ENCODE measurements at regions not wholly inside any gene's neighbourhood (a gene's known extent, or its start where the extent isn't known, plus 50 kb on each side); places are given as distances from the start of the nearest gene placed in this dataset.
"Not testable (repeated sequence)": the region's sequence is repeated elsewhere in the genome, so short reads cannot be mapped to it uniquely, and the experiment has no call there.

DNA sequence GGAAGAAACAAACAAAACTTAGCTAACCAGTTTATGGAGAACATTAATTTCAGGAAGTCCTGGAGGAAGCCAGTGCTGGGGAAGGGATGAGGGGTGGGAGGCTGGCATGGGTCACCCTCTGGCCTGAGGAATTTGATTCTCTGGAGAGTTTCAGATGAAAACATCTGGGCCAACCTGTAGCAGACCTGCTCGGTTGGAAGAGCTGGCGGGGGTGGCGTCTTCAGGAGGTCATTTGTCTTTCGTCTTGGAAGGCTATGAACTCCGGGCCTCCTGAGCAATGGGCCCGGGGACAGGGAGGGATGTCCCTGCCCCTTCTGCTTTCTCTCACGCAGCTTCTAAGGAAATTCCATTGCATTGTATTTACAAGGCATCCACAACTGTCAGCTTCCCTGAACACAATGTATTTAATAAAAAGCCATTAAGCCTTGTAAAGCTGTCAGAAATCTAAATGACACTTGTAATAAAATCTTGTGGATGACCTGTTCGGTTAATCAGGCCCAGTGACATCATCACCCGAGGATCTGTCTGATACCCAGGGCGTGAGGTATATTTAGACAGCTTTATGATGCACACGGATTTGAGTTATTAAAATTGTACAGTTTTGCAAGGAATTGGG, 250.5 kb downstream of the RAB11FIP2 start:
- DNase-seq, result no peak
- Mint-ChIP-seq H3K36me3 (ENCODE audit: low read depth) (no peaks in the 10 kb centered on the region), H3K4me3 (no peak overlapping the region), H3K4me1 (no peaks in the 10 kb centered on the region), H3K9me3 (no peaks in the 10 kb centered on the region), H3K27ac (no peak overlapping the region), H3K27me3 (peaks cover 4% of the 10 kb centered on the region)
- intact Hi-C loops (cut with micrococcal nuclease), result no loop called here

- H3K4me1 Mint-ChIP-seq, result no peaks in the 10 kb centered on the region
- no peak overlapping the region for H3K4me3 Mint-ChIP-seq
- H3K27me3 Mint-ChIP-seq, result peaks cover 2% of the 10 kb centered on the region
- H3K27ac Mint-ChIP-seq, result no peak overlapping the region
- H3K9me3 Mint-ChIP-seq, result no peaks in the 10 kb centered on the region
- DNase-seq, result no peak
- no peaks in the 10 kb centered on the region for H3K36me3 Mint-ChIP-seq (ENCODE audit: low read depth)
- intact Hi-C loops (cut with micrococcal nuclease), result no loop called here
Measured at GRCh38 chr10:117797296-117797695, 249.4 kb downstream of the RAB11FIP2 start.

- Mint-ChIP-seq H3K4me3 (no peak overlapping the region), H3K36me3 (ENCODE audit: low read depth) (no peaks in the 10 kb centered on the region), H3K4me1 (no peaks in the 10 kb centered on the region), H3K27ac (no peak overlapping the region), H3K9me3 (no peaks in the 10 kb centered on the region), H3K27me3 (no peaks in the 10 kb centered on the region)
- intact Hi-C loops (cut with micrococcal nuclease), result no loop called here
- DNase-seq, result no peak
Measured at GRCh38 chr10:117801691-117802090, 245.1 kb downstream of the RAB11FIP2 start.

- intact Hi-C loops (cut with micrococcal nuclease), result no loop called here
- DNase-seq, result no peak
- H3K9me3 Mint-ChIP-seq, result no peaks in the 10 kb centered on the region
- H3K4me1 Mint-ChIP-seq, result no peaks in the 10 kb centered on the region
- H3K27ac Mint-ChIP-seq, result no peak overlapping the region
- no peak overlapping the region for H3K4me3 Mint-ChIP-seq
- H3K36me3 Mint-ChIP-seq (ENCODE audit: low read depth), result no peaks in the 10 kb centered on the region
- H3K27me3 Mint-ChIP-seq, result no peaks in the 10 kb centered on the region
Measured at GRCh38 chr10:117804470-117805011, 242.2 kb downstream of the RAB11FIP2 start.

- Mint-ChIP-seq H3K4me3 (no peak overlapping the region), H3K9me3 (no peaks in the 10 kb centered on the region), H3K4me1 (no peaks in the 10 kb centered on the region), H3K27me3 (no peaks in the 10 kb centered on the region), H3K36me3 (ENCODE audit: low read depth) (no peaks in the 10 kb centered on the region), H3K27ac (no peak overlapping the region)
- DNase-seq, result no peak
- intact Hi-C loops (cut with micrococcal nuclease), result no loop called here
Measured at GRCh38 chr10:117805139-117805538, 241.6 kb downstream of the RAB11FIP2 start.

DNA sequence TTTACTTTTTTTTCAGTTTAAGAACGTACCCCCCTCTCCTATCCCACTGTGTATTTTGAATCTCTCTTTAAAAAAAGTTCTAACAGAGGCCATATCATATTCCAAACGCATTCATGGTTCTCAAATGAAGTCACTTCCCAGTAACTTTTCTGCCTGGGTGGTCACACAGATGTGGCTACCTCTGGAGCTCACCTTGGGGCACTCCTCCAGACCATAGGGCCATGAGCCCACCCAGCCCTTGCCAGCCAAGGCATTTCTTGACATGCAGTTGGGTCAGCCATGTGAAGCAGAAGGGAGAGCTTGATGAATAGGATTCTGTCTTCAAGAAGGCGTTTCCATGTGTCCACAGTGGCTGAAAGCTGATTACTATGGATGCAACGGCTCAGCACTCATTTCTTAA, 239.3 kb downstream of the RAB11FIP2 start:
- no peak overlapping the region for H3K27ac Mint-ChIP-seq
- H3K27me3 Mint-ChIP-seq, result no peaks in the 10 kb centered on the region
- H3K4me1 Mint-ChIP-seq, result no peaks in the 10 kb centered on the region
- no peak overlapping the region for H3K4me3 Mint-ChIP-seq
- H3K36me3 Mint-ChIP-seq (ENCODE audit: low read depth), result no peaks in the 10 kb centered on the region
- no peak for DNase-seq
- no peaks in the 10 kb centered on the region for H3K9me3 Mint-ChIP-seq
- intact Hi-C loops (cut with micrococcal nuclease), result no loop called here

GRCh38 chr10:117815816-117816215, 230.9 kb downstream of the RAB11FIP2 start:
- H3K4me1 Mint-ChIP-seq; intact Hi-C loops (cut with micrococcal nuclease); H3K36me3 Mint-ChIP-seq (ENCODE audit: low read depth); H3K4me3 Mint-ChIP-seq; H3K27me3 Mint-ChIP-seq; H3K27ac Mint-ChIP-seq; H3K9me3 Mint-ChIP-seq; DNase-seq: not testable (repeated sequence)

DNA sequence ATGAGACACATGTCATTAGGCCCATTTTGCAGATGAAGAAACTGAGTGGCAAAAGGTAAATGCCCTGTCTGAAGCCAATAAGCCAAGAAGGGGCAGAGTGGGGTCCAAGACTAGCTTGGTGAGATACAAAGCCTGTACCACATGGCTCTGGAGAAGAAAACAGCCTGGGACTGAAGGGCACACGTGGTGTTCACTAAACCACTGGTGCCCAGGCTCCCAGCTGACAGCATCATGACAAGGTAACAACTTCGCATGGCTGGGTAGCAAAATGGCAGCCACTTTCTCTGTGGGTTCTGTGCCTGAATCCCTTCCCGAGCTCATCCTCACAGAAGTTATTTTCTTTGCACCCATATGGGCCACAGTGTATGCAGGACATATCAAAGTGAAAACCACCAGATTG, 229.6 kb downstream of the RAB11FIP2 start:
- intact Hi-C loops (cut with micrococcal nuclease), result no loop called here
- H3K36me3 Mint-ChIP-seq (ENCODE audit: low read depth), result no peaks in the 10 kb centered on the region
- H3K4me1 Mint-ChIP-seq, result no peaks in the 10 kb centered on the region
- H3K9me3 Mint-ChIP-seq, result no peaks in the 10 kb centered on the region
- no peak overlapping the region for H3K27ac Mint-ChIP-seq
- H3K4me3 Mint-ChIP-seq, result no peak overlapping the region
- DNase-seq, result no peak
- peaks cover 1% of the 10 kb centered on the region for H3K27me3 Mint-ChIP-seq

DNA sequence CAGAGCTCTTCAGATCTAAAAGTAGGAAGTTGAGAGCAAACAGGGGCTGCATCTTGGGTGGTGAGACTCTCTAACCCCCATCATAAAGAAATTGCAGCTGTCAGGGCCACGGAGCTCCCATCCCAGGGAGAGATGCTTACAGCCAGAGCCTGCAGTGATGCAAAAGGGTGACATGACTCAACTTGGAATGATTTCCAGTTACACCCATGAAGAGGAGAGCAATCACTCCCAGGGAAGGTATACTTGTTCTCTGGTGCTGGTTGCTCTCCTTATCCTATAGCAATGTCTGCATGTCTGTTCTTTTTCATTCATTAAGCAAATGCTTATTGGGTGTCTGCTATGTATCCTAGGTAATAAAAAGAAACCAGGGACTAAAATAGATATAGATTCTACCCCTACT, 228.0 kb downstream of the RAB11FIP2 start:
- H3K9me3 Mint-ChIP-seq, result no peaks in the 10 kb centered on the region
- intact Hi-C loops (cut with micrococcal nuclease), result no loop called here
- H3K4me1 Mint-ChIP-seq, result no peaks in the 10 kb centered on the region

GRCh38 chr10:117819304-117819703, 227.4 kb downstream of the RAB11FIP2 start:
- Mint-ChIP-seq H3K27ac (no peak overlapping the region), H3K27me3 (peaks cover 1% of the 10 kb centered on the region), H3K36me3 (ENCODE audit: low read depth) (no peaks in the 10 kb centered on the region), H3K4me1 (no peaks in the 10 kb centered on the region), H3K9me3 (no peaks in the 10 kb centered on the region), H3K4me3 (no peak overlapping the region)
- DNase-seq, result no peak
- intact Hi-C loops (cut with micrococcal nuclease), result no loop called here

More for the DNA sequence above, 228.0 kb downstream of the RAB11FIP2 start:
- H3K27ac Mint-ChIP-seq, result no peak overlapping the region
- no peaks in the 10 kb centered on the region for H3K36me3 Mint-ChIP-seq (ENCODE audit: low read depth)
- no peak overlapping the region for H3K4me3 Mint-ChIP-seq
- no peak for DNase-seq
- H3K27me3 Mint-ChIP-seq, result peaks cover 1% of the 10 kb centered on the region

DNA sequence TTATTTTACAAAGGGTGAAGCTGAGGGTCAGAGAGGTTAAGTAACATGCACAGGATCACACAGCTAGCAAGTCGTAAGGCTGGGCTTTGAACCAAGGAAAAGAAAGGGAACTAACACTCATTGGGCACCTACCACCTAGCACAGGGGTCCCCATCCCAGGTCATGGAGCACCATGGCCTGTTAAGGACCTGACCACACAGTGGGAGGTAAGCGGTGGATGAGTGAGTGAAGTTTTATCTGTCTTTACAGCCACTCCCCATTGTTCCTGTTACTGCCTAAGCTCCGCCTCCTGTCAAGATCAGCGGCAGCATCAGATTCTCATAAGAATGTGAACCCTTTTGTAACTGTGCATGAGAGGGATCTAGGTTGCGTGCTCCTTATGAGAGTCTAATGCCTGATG, 222.8 kb downstream of the RAB11FIP2 start:
- H3K36me3 Mint-ChIP-seq (ENCODE audit: low read depth), result peaks cover under 1% of the 10 kb centered on the region
- H3K27me3 Mint-ChIP-seq, result peaks cover 2% of the 10 kb centered on the region
- H3K27ac Mint-ChIP-seq, result no peak overlapping the region
- intact Hi-C loops (cut with micrococcal nuclease), result no loop called here
- no peaks in the 10 kb centered on the region for H3K9me3 Mint-ChIP-seq
- DNase-seq, result no peak
- H3K4me3 Mint-ChIP-seq, result no peak overlapping the region
- H3K4me1 Mint-ChIP-seq, result peaks cover 3% of the 10 kb centered on the region

- Mint-ChIP-seq H3K27ac (peak overlapping the region; percentile 73), H3K9me3 (no peaks in the 10 kb centered on the region), H3K4me1 (peaks cover 14% of the 10 kb centered on the region), H3K27me3 (peaks cover 4% of the 10 kb centered on the region), H3K4me3 (peak overlapping the region; percentile 62), H3K36me3 (ENCODE audit: low read depth) (peaks cover 2% of the 10 kb centered on the region)
- intact Hi-C loops (cut with micrococcal nuclease), result loop anchor here (10.0 kb wide), 1 partner anchor 295 kb away; no protein-coding TSS in a partner anchor
- no peak for DNase-seq
Measured at GRCh38 chr10:117830205-117830604, 216.5 kb downstream of the RAB11FIP2 start.

GRCh38 chr10:117830787-117831212, 215.9 kb downstream of the RAB11FIP2 start:
- H3K36me3 Mint-ChIP-seq (ENCODE audit: low read depth), result peaks cover 2% of the 10 kb centered on the region
- H3K27me3 Mint-ChIP-seq, result peaks cover 1% of the 10 kb centered on the region
- no peaks in the 10 kb centered on the region for H3K9me3 Mint-ChIP-seq
- peaks cover 14% of the 10 kb centered on the region for H3K4me1 Mint-ChIP-seq
- intact Hi-C loops (cut with micrococcal nuclease), result loop anchor here (10.0 kb wide), 1 partner anchor 296 kb away; no protein-coding TSS in a partner anchor
- peak overlapping the region; percentile 62 for H3K4me3 Mint-ChIP-seq
- peak; percentile 79 for DNase-seq
- H3K27ac Mint-ChIP-seq, result peak overlapping the region; percentile 73

DNA sequence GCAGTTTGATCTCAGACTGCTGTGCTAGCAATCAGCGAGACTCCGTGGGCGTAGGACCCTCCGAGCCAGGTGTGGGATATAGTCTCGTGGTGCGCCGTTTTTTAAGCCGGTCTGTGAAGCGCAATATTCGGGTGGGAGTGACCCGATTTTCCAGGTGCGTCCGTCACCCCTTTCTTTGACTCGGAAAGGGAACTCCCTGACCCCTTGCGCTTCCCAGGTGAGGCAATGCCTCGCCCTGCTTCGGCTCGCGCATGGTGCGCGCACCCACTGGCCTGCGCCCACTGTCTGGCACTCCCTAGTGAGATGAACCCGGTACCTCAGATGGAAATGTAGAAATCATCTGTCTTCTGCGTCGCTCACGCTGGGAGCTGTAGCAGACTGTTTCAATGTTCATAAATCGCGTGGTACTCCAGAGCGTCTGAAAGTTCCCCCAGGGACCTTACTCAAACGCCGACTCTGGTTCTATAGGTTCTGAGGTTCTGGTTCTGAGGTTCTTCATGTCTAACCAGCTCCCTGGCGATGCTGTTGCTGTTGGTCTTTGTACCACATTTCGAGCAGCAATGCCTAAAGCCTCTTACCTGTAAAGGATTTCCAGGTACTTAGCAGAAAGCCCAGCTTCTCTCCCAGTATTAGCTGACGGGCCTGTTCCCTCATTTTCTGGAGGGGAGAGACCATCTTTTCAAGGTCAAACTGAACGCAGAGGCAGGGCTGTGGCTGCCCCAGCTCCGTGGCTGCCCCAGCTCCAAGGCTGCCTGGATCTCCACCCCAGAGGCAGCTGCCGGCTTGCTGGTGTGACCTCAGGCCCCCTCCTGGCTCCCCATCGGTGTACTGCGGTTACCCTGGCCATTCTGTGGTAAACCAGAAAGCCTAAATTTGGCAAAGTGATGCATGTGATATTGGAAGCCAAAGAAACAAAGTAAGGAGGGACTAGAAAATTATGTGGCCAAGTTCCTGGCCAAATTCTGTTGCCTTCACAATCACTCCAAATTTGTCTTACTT, 207.9 kb downstream of the RAB11FIP2 start:
- intact Hi-C loops (cut with micrococcal nuclease), result loop anchor here (10.0 kb wide), 1 partner anchor 304 kb away; no protein-coding TSS in a partner anchor
- peak overlapping the region; percentile 34 for H3K4me3 Mint-ChIP-seq
- H3K27ac Mint-ChIP-seq; H3K27me3 Mint-ChIP-seq; H3K36me3 Mint-ChIP-seq (ENCODE audit: low read depth); H3K4me1 Mint-ChIP-seq; DNase-seq; H3K9me3 Mint-ChIP-seq: not testable (repeated sequence)

All from activated CD4-positive, alpha-beta T cell treated with anti-CD3 and anti-CD28 coated beads, Interleukin-2, amount 10 ng/mL, durations not matched to agents 24 days and 14 days (primary cell).